Activated CD4-positive, alpha-beta T cell treated with anti-CD3 and anti-CD28 coated beads, Interleukin-2, amount 50 U/mL, for 48 hours (primary cell): ENCODE measurements at regions not wholly inside any gene's neighbourhood (a gene's known extent, or its start where the extent isn't known, plus 50 kb on each side); places are given as distances from the start of the nearest gene placed in this dataset.
"Not testable (repeated sequence)": the region's sequence is repeated elsewhere in the genome, so short reads cannot be mapped to it uniquely, and the experiment has no call there.

Experiments used
- DNase-seq, 2 experiments: peaks; one replicate each; pipeline ENCODE4 v3.0.0-alpha.2; 2020

DNA sequence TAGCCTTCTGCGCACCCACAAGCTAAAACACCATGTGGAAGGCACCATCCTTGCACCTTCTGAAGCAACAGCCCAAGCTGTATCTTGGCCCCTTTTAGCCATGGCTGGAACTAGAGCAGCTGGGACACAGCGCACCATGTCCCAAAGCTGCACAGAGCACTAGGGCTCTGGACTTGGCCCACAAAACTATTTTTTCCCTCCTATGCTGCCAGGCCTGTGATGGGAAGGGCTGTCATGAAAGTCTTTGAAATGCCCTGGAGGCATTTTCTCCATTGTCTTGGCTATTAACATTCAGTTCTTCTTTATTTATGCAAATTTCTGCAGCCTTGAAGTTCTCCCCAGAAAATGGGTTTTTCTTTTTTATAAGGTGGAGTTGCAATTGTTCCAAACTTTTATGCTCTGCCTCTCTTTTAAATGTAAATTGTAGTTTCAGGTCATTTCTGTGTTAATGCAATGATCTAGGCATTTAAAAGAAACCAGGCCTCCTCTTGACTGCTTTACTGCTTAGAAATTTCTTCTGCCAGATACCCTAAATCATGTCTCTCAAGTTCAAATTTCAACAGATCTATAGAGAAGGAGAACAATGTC is 996.3 kb downstream of the TAF11L14 start:
- DNase-seq = no peak

GRCh38 chr5:18652404-18653215 is 1018.4 kb downstream of the TAF11L14 start:
- DNase-seq = no peak

DNA sequence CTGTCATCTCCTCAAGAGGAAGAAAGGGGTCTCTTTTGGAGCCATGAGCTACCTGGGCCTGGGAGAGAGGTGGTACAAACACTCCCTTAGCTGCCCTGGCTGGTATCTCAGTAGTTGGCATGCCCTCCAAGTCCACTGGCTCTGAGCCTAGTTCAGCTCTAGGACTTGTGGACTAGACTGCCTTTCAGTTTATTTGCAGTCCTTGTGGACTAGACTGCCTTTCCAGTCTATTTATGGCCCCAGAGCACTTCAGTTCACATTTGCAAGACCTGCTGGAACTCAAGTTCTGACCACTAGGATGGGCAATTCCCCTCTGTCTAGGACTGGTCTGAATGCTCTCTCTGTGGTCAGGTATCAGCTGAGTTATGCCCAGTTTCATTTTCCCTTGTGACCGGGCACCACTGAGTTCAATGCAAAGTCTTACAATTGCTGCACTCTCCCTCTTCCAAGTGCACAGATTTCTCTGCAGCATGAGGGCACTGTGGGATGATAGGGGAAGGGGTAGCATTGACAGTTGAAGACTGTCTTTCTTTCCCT is 1019.0 kb downstream of the TAF11L14 start:
- no peak for DNase-seq

- DNase-seq = no peak
Measured at GRCh38 chr5:18660511-18660910, 1026.3 kb downstream of the TAF11L14 start.

- DNase-seq = no peak
Measured at GRCh38 chr5:18662231-18662630, 1028.0 kb downstream of the TAF11L14 start.

DNA sequence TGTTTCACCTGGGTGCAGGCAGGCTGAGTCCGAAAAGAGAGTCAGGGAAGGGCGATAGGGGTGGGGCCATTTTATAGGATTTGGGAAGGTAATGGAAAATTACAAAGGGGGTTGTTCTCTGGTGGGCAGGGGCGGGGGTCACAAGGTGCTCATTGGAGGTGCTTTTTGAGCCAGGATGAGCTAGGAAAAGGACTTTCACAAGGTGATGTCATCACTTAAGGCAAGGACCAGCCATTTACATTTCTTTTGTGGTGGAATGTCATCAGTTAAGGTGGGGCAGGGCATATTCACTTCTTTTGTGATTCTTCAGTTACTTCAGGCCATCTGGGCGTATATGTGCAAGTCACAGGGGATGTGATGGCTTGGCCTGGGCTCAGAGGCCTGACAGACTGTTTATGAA is 1040.0 kb downstream of the TAF11L14 start:
- not testable (repeated sequence) for DNase-seq

GRCh38 chr5:18675041-18675440 is 1040.8 kb downstream of the TAF11L14 start:
- no peak for DNase-seq

DNA sequence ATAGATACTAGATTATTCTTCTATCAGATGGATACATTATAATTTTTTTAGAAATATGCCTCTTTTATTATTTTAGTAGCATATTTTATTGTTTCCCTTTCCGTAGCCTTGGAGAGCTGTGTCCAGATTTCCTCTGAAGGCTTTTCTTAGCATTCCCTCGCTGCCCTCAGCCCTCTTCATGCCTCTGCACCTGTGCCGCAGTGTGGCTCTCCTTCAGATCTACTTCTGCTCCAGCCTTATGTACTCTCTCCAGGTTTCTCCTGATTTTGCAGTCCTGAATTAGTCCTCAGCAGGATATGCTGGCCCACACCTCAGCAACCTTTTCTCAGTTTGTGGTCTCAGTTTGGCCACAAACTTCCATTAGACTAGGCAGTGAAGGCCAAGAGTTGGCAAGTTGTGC is 1052.0 kb downstream of the TAF11L14 start:
- no peak for DNase-seq

DNA sequence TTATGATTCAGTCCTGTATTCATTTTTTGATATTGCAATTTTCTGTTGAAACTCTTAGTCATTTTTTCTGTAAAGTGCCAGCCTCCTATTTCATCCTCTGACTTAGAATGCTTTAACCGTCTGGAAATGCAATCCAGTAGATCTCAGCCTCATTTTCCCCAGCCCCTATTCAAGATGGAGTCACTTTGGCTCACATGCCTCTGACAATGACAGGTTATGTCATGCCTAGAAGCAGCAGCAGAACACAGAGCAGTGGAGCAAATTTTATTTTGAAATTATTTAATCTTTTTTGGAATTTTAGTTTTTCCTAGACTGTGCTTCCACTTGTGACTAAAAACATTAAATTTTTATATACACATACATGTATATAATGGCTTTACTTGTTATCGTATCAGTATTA is 1053.2 kb downstream of the TAF11L14 start:
- DNase-seq = no peak

GRCh38 chr5:18699681-18700080 is 1065.4 kb downstream of the TAF11L14 start:
- DNase-seq = no peak

DNA sequence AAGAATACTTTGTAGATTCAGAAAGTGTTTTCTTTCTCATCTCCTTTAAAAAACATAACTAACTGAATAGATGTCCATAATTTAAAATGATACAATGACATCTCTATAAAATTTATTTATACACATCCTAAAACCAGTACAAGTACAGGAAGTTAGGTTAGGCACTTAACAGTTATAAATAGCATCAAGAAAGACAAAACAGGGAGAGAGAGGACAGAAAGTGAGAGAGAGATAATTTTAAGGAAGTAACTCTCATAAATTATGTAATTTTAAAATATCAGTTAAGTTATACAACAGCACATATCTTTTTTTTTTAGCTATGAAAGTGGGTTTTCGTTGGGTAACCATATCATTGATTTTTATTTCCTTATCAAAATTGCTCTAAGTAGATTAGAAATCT is 1068.6 kb downstream of the TAF11L14 start:
- DNase-seq = no peak

- DNase-seq = no peak
Measured at GRCh38 chr5:18712936-18713485, 1078.8 kb downstream of the TAF11L14 start.

DNA sequence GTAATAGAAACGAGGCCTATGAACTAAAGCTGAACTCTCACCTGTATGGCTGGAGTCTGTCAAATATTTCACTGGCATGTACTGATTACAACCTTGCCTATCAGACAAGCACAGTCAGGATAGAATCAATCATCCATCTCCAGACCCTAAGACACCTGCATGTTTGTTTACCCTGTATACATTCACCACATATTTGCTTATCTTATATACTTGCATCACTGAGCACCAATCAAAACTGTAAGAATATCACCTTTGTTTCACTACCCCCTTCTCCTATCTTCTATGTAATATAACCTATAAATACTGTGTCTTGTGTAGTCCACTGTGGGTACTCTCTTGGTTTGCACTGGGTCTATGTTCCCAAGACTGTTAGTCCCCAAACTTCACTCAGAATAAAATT is 1085.7 kb downstream of the TAF11L14 start:
- no peak for DNase-seq

DNA sequence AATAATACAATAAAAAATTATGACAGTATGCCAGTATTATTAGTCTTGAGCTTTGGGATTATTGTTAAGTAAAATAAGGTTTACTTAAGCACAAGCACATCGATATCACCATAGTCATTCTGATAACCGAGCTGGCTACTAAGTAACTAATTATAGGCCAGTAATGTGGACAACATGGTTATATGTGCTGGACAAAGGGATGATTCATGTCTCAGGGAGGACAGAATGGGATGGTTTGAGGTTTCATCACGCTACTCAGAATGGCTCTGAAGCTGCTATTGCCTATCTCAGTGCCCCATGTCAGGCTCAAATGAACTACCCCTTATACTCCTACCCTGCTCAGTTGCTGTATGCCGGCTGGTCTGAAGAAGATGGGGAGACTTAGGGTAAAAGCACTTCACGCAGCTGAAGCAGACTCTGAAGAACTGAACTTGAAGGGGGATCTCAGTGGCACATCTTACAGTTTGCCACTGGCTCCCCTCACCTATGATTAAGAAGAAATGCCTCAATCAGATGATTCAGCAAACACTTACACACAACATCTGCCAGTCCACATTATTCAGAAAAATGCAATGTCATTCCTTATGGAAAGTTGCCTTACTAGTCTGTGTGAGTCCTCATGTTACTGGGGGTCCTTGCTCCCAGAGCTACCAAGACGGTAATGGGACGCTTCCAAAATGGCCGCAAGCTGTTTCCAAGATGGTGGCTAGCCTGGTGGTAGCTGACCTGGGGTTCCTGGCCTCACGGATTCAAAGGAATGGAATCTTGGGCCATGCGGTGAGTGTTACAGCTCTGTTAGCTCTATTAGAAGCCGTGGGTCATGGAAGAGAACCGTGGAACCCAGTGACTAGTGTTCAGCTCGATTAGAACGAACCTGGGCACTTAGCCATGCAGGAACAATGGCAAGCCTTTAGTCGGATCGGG is 1098.6 kb downstream of the TAF11L14 start:
- DNase-seq = no peak

- no peak for DNase-seq
Measured at GRCh38 chr5:18736051-18736398, 1101.8 kb downstream of the TAF11L14 start.

DNA sequence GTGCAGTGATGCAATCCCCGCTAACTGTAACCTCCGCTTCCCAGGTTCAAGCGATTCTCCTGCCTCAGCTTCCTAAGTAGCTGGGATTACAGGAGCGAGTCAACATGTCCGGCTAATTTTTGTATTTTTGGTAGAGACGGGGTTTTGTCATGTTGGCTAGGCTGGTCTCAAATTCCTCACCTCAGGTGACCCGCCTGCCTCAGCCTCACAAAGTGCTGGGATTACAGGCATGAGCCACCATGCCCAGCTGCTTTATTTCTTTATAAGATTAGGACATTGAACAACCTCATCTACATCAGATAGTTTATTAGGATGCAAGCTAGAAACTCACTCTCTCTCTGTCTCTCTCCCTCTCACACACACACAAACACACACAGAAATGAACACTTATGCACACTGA is 1102.5 kb downstream of the TAF11L14 start:
- not testable (repeated sequence) for DNase-seq

DNA sequence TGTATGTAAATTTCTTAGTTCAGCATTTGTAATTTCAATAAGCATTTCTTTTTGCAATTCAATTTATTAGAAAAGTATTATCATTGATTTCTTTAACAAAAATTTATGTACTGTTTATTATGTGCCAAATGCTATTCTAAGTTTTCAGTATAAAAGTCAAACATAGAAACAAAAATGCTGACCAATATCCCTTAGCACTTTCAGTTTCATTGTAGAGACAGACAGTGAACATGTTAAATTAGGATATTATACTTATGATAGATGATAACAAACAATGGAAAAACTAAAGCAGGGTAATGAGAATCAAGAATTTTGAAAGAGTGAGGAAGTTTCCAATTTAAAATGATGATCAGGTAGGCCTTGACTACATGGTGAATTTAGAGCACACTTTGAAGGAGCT is 1106.0 kb downstream of the TAF11L14 start:
- DNase-seq = no peak

- DNase-seq = no peak
Measured at GRCh38 chr5:18742830-18743229, 1108.6 kb downstream of the TAF11L14 start.

DNA sequence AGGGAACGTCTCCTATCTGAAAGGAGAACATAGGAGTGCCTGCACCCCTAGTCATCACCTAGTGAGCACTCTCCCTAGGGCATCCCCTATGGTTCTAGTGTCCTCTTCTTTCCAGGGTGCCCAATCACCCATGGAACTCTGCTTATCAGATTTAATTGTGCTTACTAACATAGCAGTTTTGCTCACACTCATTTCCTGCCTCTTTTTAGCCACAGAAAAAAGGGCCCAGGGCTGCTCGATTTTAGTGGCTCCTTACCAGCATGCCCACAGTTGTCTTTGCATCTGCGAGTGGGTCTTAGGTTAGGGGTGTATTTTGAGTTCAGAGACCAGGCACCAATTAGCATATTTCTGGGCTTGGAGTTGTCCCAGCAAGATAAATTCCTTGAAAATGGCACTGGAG is 1110.2 kb downstream of the TAF11L14 start:
- peak; percentile 9 to 34 for DNase-seq

- peak; percentile 28 to 43 for DNase-seq
Measured at GRCh38 chr5:18745042-18745987, 1111.1 kb downstream of the TAF11L14 start.

DNA sequence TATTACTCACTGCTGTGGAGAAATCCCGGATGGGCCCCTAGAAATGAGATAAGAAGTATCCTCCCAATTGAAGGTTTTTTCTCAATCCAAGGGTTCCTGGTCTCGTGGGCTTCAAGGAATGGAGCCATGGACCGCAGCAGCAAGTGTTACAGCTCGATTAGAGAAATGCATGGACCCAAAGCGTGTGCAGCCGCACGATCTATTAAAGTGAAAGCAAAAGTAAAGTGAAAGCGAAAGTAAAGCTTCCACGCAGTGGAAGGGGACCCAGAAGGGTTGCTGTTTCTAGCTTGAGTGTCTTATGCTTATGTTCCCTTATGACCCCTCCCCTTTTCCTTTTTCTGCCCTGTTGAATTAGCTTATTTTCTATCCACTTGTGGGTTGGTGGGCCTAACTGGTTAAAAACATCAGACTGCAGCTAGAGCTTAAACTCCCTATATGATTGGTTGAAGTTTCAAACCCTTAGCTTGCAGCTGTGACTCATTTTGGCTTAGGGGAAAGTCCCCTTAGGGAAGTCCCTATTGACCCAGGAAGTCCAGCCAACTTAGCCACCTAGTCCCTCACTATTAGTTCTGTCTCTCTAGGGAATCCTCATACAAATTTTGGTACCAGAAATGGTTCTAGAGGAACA is 1111.8 kb downstream of the TAF11L14 start:
- DNase-seq = peak; percentile 40 to 48
